C1 segment of cervical spinal cord (tissue), 14 donors: ENCODE measurements at regions not wholly inside any gene's neighbourhood (a gene's known extent, or its start where the extent isn't known, plus 50 kb on each side); places are given as distances from the start of the nearest gene placed in this dataset.
"Not testable (repeated sequence)": the region's sequence is repeated elsewhere in the genome, so short reads cannot be mapped to it uniquely, and the experiment has no call there.

Experiments
- DNase-seq, 14 donors: peaks; one replicate each; lab custom pipeline; 2025; lab: John Stamatoyannopoulos, UW

- no peak for DNase-seq
Observed at GRCh38 chr13:26483546-26483945, 73.9 kb upstream of the WASF3 start.

- DNase-seq: no peak
Observed at GRCh38 chr13:26484196-26484595, 73.3 kb upstream of the WASF3 start.

- peak in 2 of 14 donors; percentile 29 to 69 for DNase-seq
Observed at GRCh38 chr13:26485288-26485687, 72.2 kb upstream of the WASF3 start.

- peak in 3 of 14 donors; percentile 9 to 73 (median 29) for DNase-seq
Observed at GRCh38 chr13:26485786-26486185, 71.7 kb upstream of the WASF3 start.

- peak in 1 of 14 donors; percentile 88 for DNase-seq
Observed at GRCh38 chr13:26486550-26486949, 70.9 kb upstream of the WASF3 start.

GRCh38 chr13:26487781-26488180 lies 69.7 kb upstream of the WASF3 start:
- DNase-seq: no peak

- DNase-seq: peak in 2 of 14 donors; percentile 1 to 90
Observed at GRCh38 chr13:26488236-26489003, 69.1 kb upstream of the WASF3 start.

- DNase-seq: not testable (repeated sequence)
Observed at GRCh38 chr13:26492301-26492700, 65.2 kb upstream of the WASF3 start.

GRCh38 chr13:26494571-26495195 lies 62.8 kb upstream of the WASF3 start:
- no peak for DNase-seq

GRCh38 chr13:26495750-26496149 lies 61.7 kb upstream of the WASF3 start:
- no peak for DNase-seq

- DNase-seq: no peak
Observed at GRCh38 chr13:26497968-26498511, 59.4 kb upstream of the WASF3 start.

GRCh38 chr13:26498656-26499601 lies 58.6 kb upstream of the WASF3 start:
- DNase-seq: peak in 1 of 14 donors; percentile 65

GRCh38 chr13:26500618-26501320 lies 56.7 kb upstream of the WASF3 start:
- no peak for DNase-seq

- no peak for DNase-seq
Observed at GRCh38 chr13:26501641-26502040, 55.8 kb upstream of the WASF3 start.

GRCh38 chr13:26502826-26503225 lies 54.7 kb upstream of the WASF3 start:
- DNase-seq: no peak

- no peak for DNase-seq
Observed at GRCh38 chr13:26503826-26504594, 53.5 kb upstream of the WASF3 start.
